Hepatocyte (in vitro differentiated cells): ENCODE measurements at regions not wholly inside any gene's neighbourhood (a gene's known extent, or its start where the extent isn't known, plus 50 kb on each side); places are given as distances from the start of the nearest gene placed in this dataset.

Source experiments
- DNase-seq: peaks from one replicate; pipeline ENCODE4 v3.0.0-alpha.2; 2016; ENCODE audit warnings: low spot score
- H2AFZ ChIP-seq: fragments of 200-600 bp; sonication (generic); 2 replicates; pipeline ENCODE4 v1.6.0; 2016; ENCODE audit warnings: antibody characterized with exemption, mild to moderate bottlenecking
- H3K27ac ChIP-seq: fragments of 200-600 bp; sonication (generic); 2 replicates; pipeline ENCODE4 v1.5.1; 2016; ENCODE audit warnings: mild to moderate bottlenecking
- H3K27me3 ChIP-seq: fragments of 200-600 bp; sonication (generic); 2 replicates; pipeline ENCODE4 v1.6.1; 2016
- H3K36me3 ChIP-seq: fragments of 200-600 bp; sonication (generic); replicated peaks from 2 replicates; pipeline ENCODE4 v1.5.1; 2016; ENCODE audit warnings: low read depth; ENCODE audit not compliant: insufficient read depth
- H3K4me1 ChIP-seq: fragments of 200-600 bp; sonication (generic); 2 replicates; pipeline ENCODE4 v1.5.1; 2016; ENCODE audit warnings: mild to moderate bottlenecking, moderate library complexity; ENCODE audit not compliant: insufficient read depth
- H3K4me2 ChIP-seq: fragments of 200-600 bp; sonication (generic); 2 replicates; pipeline ENCODE4 v1.6.0; 2016
- H3K4me3 ChIP-seq: fragments of 200-600 bp; sonication (generic); 2 replicates; pipeline ENCODE4 v1.5.1; 2016; ENCODE audit warnings: mild to moderate bottlenecking
- H3K79me2 ChIP-seq: fragments of 200-600 bp; sonication (generic); 2 replicates; pipeline ENCODE4 v1.6.0; 2017; ENCODE audit warnings: mild to moderate bottlenecking
- H3K9me2 ChIP-seq: fragments of 200-600 bp; sonication (generic); replicated peaks from 2 replicates; pipeline ENCODE4 v1.6.0; 2017; ENCODE audit warnings: mild to moderate bottlenecking; ENCODE audit not compliant: insufficient read depth
- H3K9me3 ChIP-seq: fragments of 200-600 bp; sonication (generic); 2 replicates; pipeline ENCODE4 v1.5.1; 2016; ENCODE audit warnings: low read depth, mild to moderate bottlenecking
- H4K20me1 ChIP-seq: fragments of 200-600 bp; sonication (generic); 2 replicates; pipeline ENCODE4 v1.6.0; 2016; ENCODE audit warnings: mild to moderate bottlenecking; ENCODE audit not compliant: insufficient read depth, poor library complexity, severe bottlenecking
- EZH2 ChIP-seq: fragments of 200-600 bp; sonication (generic); IDR thresholded peaks from 2 replicates; pipeline ENCODE4 v1.6.1; 2016; ENCODE audit warnings: antibody characterized with exemption, mild to moderate bottlenecking, borderline replicate concordance
- EZH2phosphoT487 ChIP-seq: fragments of 200-600 bp; sonication (generic); IDR thresholded peaks from one replicate; pipeline ENCODE4 v1.6.1; 2018; ENCODE audit warnings: antibody characterized with exemption, mild to moderate bottlenecking, low read depth, moderate library complexity; ENCODE audit not compliant: unreplicated experiment, severe bottlenecking
- WGBS: methylation state at CpG from one replicate; pipeline ENCODE4 v1.1.6; 2016; ENCODE audit warnings: low lambda C conversion rate; ENCODE audit errors: missing lambda C conversion rate; 5-methylcytosine and 5-hydroxymethylcytosine counted together
- TF ChIP-seq, protein P1 (sequence below): fragments of 200-600 bp; sonication (generic); IDR thresholded peaks from 2 replicates; pipeline ENCODE4 v1.5.1; 2016; ENCODE audit warnings: antibody characterized with exemption, mild to moderate bottlenecking; ENCODE audit not compliant: poor library complexity

- Histone ChIP-seq H3K4me2 (no peak overlapping the region), H3K9me3 (no peaks in the 10 kb centered on the region), H3K79me2 (no peaks in the 10 kb centered on the region), H3K4me1 (peaks cover 8% of the 10 kb centered on the region), H3K36me3 (no peaks in the 10 kb centered on the region), H3K27ac (no peak overlapping the region), H3K4me3 (no peak overlapping the region), H3K9me2 (no peaks in the 10 kb centered on the region), H3K27me3 (no peaks in the 10 kb centered on the region), H4K20me1 (no peaks in the 10 kb centered on the region), H2AFZ (no peak overlapping the region)
- WGBS = 93% methylated on average over 8 of the region's 8 CpGs
- TF ChIP-seq EZH2phosphoT487 (no peak), EZH2 (no peak)
- TF ChIP-seq, protein P1, sequence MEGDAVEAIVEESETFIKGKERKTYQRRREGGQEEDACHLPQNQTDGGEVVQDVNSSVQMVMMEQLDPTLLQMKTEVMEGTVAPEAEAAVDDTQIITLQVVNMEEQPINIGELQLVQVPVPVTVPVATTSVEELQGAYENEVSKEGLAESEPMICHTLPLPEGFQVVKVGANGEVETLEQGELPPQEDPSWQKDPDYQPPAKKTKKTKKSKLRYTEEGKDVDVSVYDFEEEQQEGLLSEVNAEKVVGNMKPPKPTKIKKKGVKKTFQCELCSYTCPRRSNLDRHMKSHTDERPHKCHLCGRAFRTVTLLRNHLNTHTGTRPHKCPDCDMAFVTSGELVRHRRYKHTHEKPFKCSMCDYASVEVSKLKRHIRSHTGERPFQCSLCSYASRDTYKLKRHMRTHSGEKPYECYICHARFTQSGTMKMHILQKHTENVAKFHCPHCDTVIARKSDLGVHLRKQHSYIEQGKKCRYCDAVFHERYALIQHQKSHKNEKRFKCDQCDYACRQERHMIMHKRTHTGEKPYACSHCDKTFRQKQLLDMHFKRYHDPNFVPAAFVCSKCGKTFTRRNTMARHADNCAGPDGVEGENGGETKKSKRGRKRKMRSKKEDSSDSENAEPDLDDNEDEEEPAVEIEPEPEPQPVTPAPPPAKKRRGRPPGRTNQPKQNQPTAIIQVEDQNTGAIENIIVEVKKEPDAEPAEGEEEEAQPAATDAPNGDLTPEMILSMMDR = no peak
- no peak for DNase-seq
These were observed 207.4 kb upstream of the TWIST2 start for GRCh38 chr2:238640486-238640885.

- no peaks in the 10 kb centered on the region for H3K36me3 ChIP-seq
- H3K4me3 ChIP-seq = no peak overlapping the region
- no peaks in the 10 kb centered on the region for H3K79me2 ChIP-seq
- 96% methylated on average over 12 of the region's 12 CpGs for WGBS
- no peaks in the 10 kb centered on the region for H3K9me2 ChIP-seq
- no peak for TF ChIP-seq EZH2phosphoT487
- no peak for TF ChIP-seq EZH2
- no peak overlapping the region for H3K4me2 ChIP-seq
- DNase-seq = no peak
- H2AFZ ChIP-seq = no peak overlapping the region
- H3K27me3 ChIP-seq = no peaks in the 10 kb centered on the region
- H3K4me1 ChIP-seq = no peaks in the 10 kb centered on the region
- H4K20me1 ChIP-seq = no peaks in the 10 kb centered on the region
- H3K9me3 ChIP-seq = no peaks in the 10 kb centered on the region
- no peak overlapping the region for H3K27ac ChIP-seq
These were observed 204.9 kb upstream of the TWIST2 start for GRCh38 chr2:238642973-238643372.

DNA sequence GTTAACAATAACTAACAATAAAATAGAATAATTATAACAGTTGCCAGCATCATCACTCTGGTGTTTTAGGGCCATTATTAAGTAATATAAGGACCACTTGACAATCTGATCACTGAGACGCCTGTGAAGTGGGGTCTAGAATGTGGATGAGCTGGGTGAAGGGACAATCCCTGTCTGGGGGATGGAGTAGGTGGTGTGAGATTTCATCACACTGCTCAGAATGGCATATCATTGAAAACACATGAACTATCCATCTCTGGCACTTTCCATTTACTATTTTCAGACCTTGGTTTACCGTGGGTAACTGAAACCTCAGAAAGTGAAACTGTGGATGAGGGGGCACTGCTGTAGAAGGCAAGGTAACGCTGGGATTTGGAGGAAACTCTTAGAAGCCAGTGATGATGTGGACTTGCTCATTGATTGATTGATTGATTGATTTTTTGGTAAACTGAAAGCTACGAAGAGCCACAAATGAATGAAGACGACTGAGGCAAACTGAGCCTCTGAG lies 204.4 kb upstream of the TWIST2 start:
- Histone ChIP-seq H3K79me2 (no peaks in the 10 kb centered on the region), H3K9me3 (no peaks in the 10 kb centered on the region), H3K9me2 (no peaks in the 10 kb centered on the region), H3K27me3 (no peaks in the 10 kb centered on the region), H4K20me1 (no peaks in the 10 kb centered on the region), H3K4me2 (no peak overlapping the region), H3K4me1 (no peaks in the 10 kb centered on the region), H2AFZ (no peak overlapping the region), H3K4me3 (no peak overlapping the region), H3K36me3 (no peaks in the 10 kb centered on the region), H3K27ac (peak overlapping the region; percentile 64)
- TF ChIP-seq, protein P1 = no peak
- TF ChIP-seq EZH2 (no peak), EZH2phosphoT487 (no peak)
- DNase-seq = no peak
- 96% methylated on average over 5 of the region's 5 CpGs for WGBS

DNA sequence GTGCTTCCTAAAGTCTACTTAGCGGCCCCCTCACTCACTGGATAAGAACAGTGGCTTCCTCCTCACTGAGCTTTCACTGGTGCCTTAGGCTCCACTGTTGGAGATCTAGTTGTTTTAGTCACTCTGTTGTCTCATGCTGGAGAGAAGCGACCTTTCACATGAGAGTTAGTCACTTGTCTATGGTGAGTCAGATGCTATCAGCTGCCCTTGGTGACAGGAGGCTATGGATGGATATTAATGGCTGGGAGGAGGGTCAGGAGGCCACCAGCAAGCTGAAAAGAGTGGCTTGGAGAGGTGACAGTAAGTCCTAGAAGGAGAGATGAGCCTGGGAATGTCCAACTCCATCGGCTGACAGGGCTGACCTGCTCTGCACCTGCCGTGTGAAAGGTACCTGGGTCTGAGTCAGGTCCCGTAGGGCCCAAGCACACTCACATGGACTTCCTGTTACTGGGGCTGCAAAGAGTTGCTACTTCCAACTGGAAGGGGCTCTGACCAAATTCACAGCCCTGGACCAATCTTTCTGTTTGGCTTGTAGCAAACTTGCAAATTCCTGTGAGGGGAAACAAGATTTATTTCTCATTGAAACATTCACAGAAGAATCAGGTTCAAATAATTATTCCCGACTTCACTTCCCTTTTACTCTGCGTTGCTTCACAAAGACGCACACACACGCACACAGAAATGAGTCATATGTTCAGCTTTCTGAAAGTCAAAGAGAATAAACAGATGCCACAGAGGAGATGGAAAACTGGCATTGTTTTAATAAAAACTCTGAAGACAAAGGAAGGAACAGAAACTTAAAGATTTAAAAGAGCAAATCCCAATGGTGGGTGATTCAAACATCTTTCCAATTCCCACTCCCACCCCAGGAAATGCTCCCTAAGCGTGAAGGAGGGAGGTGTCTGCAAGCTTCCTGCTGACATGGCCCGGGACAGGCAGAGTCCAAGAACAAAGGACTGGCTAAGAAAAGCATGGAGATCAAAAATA lies 203.5 kb upstream of the TWIST2 start:
- Histone ChIP-seq H3K36me3 (no peaks in the 10 kb centered on the region), H4K20me1 (no peaks in the 10 kb centered on the region), H3K4me2 (no peak overlapping the region), H2AFZ (no peak overlapping the region), H3K9me3 (no peaks in the 10 kb centered on the region), H3K9me2 (no peaks in the 10 kb centered on the region), H3K4me1 (no peaks in the 10 kb centered on the region), H3K27me3 (no peaks in the 10 kb centered on the region), H3K27ac (peak overlapping the region; percentile 64), H3K79me2 (no peaks in the 10 kb centered on the region), H3K4me3 (no peak overlapping the region)
- TF ChIP-seq EZH2phosphoT487 = no peak
- TF ChIP-seq, protein P1 = no peak
- no peak for TF ChIP-seq EZH2
- peak; percentile 49 for DNase-seq
- 74% methylated on average over 11 of the region's 11 CpGs for WGBS
